Liver (tissue), 8 donors: ENCODE measurements at regions not wholly inside any gene's neighbourhood (a gene's known extent, or its start where the extent isn't known, plus 50 kb on each side); places are given as distances from the start of the nearest gene placed in this dataset.

Experiments used
- DNase-seq: peaks from one replicate; pipeline ENCODE4 v3.0.0-alpha.2; 2017; ENCODE audit warnings: low spot score
- H3K27ac ChIP-seq, 2 donors: one replicate each; pipeline ENCODE4 v1.7.0; 2013; ENCODE audit warnings: inconsistent platforms in 2 of 2, low read length in 2 of 2, control low read depth in 1 of 2, low read depth in 1 of 2, mild to moderate bottlenecking in 1 of 2
- H3K27me3 ChIP-seq, 4 donors: one replicate each; pipeline versions ENCODE4 v1.6.1 to v1.7.0; 2013; ENCODE audit warnings: low read length in 3 of 4, inconsistent platforms in 1 of 4, mild to moderate bottlenecking in 1 of 4, moderate library complexity in 1 of 4; ENCODE audit not compliant: control insufficient read depth in 4 of 4, insufficient read depth in 4 of 4
- H3K36me3 ChIP-seq, 4 donors: one replicate each; pipeline versions ENCODE4 v1.6.1 to v1.7.0; 2013; ENCODE audit warnings: low read length in 3 of 4, mild to moderate bottlenecking in 3 of 4, low read depth in 1 of 4, moderate library complexity in 1 of 4; ENCODE audit not compliant: control insufficient read depth in 4 of 4, insufficient read depth in 3 of 4
- H3K4me1 ChIP-seq, 4 donors: one replicate each; pipeline versions ENCODE4 v1.6.1 to v1.7.0; 2013; ENCODE audit warnings: low read length in 3 of 4, mild to moderate bottlenecking in 3 of 4, moderate library complexity in 1 of 4; ENCODE audit not compliant: control insufficient read depth in 4 of 4, insufficient read depth in 4 of 4
- H3K4me3 ChIP-seq, 3 donors: one replicate each; pipeline versions ENCODE4 v1.6.1 to v1.7.0; 2013; ENCODE audit warnings: low read length in 3 of 3, control low read depth in 1 of 3, low read depth in 1 of 3, mild to moderate bottlenecking in 1 of 3
- H3K9ac ChIP-seq, 2 donors: one replicate each; pipeline ENCODE4 v1.7.0; 2013; ENCODE audit warnings: low read length in 2 of 2, mild to moderate bottlenecking in 2 of 2, moderate library complexity in 2 of 2, control low read depth in 1 of 2, low read depth in 1 of 2
- H3K9me3 ChIP-seq, 4 donors: one replicate each; pipeline versions ENCODE4 v1.6.1 to v1.7.0; 2013; ENCODE audit warnings: low read length in 3 of 4; ENCODE audit not compliant: control insufficient read depth in 4 of 4
- ATF3 ChIP-seq: IDR thresholded peaks from 2 replicates; pipeline ENCODE4 v1.6.1; 2016; ENCODE audit warnings: antibody characterized with exemption
- CTCF ChIP-seq: fragments of 150-350 bp; IDR thresholded peaks from 2 replicates; pipeline ENCODE4 v1.5.1; 2017; ENCODE audit warnings: improper control_type of control experiment, low read depth, low read length; ENCODE audit not compliant: missing input control
- EGR1 ChIP-seq, 2 donors: IDR thresholded peaks; 2 replicates each; pipeline ENCODE4 v1.6.1; 2016 to 2018; ENCODE audit warnings: antibody characterized with exemption in 2 of 2, low read depth in 2 of 2
- FOXA1 ChIP-seq: IDR thresholded peaks from 2 replicates; pipeline ENCODE4 v1.6.1; 2016; ENCODE audit warnings: antibody characterized with exemption
- FOXA2 ChIP-seq: IDR thresholded peaks from 2 replicates; pipeline ENCODE4 v1.6.1; 2016; ENCODE audit warnings: antibody characterized with exemption
- GABPA ChIP-seq, 2 donors: IDR thresholded peaks in 1 of 2; conservative IDR thresholded peaks in 1 of 2; 2 replicates each; pipeline ENCODE4 v1.6.1; 2016; ENCODE audit warnings: antibody characterized with exemption in 2 of 2, mild to moderate bottlenecking in 1 of 2, moderate library complexity in 1 of 2
- HNF4A ChIP-seq, 2 donors: conservative IDR thresholded peaks; 2 replicates each; pipeline ENCODE4 v1.6.1; 2016; ENCODE audit warnings: antibody characterized with exemption in 2 of 2, mild to moderate bottlenecking in 2 of 2
- HNF4G ChIP-seq: IDR thresholded peaks from 2 replicates; pipeline ENCODE4 v1.6.1; 2016; ENCODE audit warnings: antibody characterized with exemption
- JUND ChIP-seq, 2 donors: IDR thresholded peaks; 2 replicates each; pipeline ENCODE4 v1.6.1; 2016; ENCODE audit warnings: antibody characterized with exemption in 2 of 2
- MAX ChIP-seq: IDR thresholded peaks from 2 replicates; pipeline ENCODE4 v1.6.1; 2016; ENCODE audit warnings: antibody characterized with exemption
- NR2F2 ChIP-seq: IDR thresholded peaks from 2 replicates; pipeline ENCODE4 v1.6.1; 2016; ENCODE audit warnings: antibody characterized with exemption
- RAD21 ChIP-seq, 2 donors: IDR thresholded peaks; 2 replicates each; pipeline ENCODE4 v1.6.1; 2016; ENCODE audit warnings: antibody characterized with exemption in 2 of 2, mild to moderate bottlenecking in 2 of 2
- REST ChIP-seq: IDR thresholded peaks from 2 replicates; pipeline ENCODE4 v1.6.1; 2016; ENCODE audit warnings: antibody characterized with exemption, mild to moderate bottlenecking
- RXRA ChIP-seq, 2 donors: IDR thresholded peaks; 2 replicates each; pipeline ENCODE4 v1.6.1; 2017 to 2018; ENCODE audit warnings: antibody characterized with exemption in 2 of 2, mild to moderate bottlenecking in 1 of 2
- SP1 ChIP-seq: IDR thresholded peaks from 2 replicates; pipeline ENCODE4 v1.6.1; 2018; ENCODE audit warnings: antibody characterized with exemption, mild to moderate bottlenecking
- TAF1 ChIP-seq: conservative IDR thresholded peaks from 2 replicates; pipeline ENCODE4 v1.6.1; 2016; ENCODE audit warnings: antibody characterized with exemption, mild to moderate bottlenecking
- YY1 ChIP-seq: IDR thresholded peaks from 2 replicates; pipeline ENCODE4 v1.6.1; 2016; ENCODE audit warnings: antibody characterized with exemption, mild to moderate bottlenecking
- ZBTB33 ChIP-seq: IDR thresholded peaks from 2 replicates; pipeline ENCODE4 v1.6.1; 2016; ENCODE audit warnings: antibody characterized with exemption
- WGBS: extraction: QIAGEN DNeasy Blood & Tissue Kit; methylation state at CpG from one replicate; pipeline ENCODE4 v1.1.7; 2013; 5-methylcytosine and 5-hydroxymethylcytosine counted together
- donor health status: healthy.
- donor health status: healthy.
- donor health status: healthy.
- donor health status: healthy.
- donor health status: healthy.

- H3K9ac ChIP-seq, result no peak overlapping the region
- no peaks in the 10 kb centered on the region for H3K9me3 ChIP-seq
- H3K27ac ChIP-seq, result no peak overlapping the region
- WGBS, result 62% methylated on average over 7 of the region's 7 CpGs
- no peak overlapping the region for H3K4me3 ChIP-seq
- H3K4me1 ChIP-seq, result peaks cover 13 to 48% (median 36%) of the 10 kb centered on the region in 4 donors
- no peaks in the 10 kb centered on the region for H3K27me3 ChIP-seq
- H3K36me3 ChIP-seq, result no peaks in the 10 kb centered on the region
- DNase-seq, result no peak
- TF ChIP-seq ZBTB33 (no peak), YY1 (no peak), SP1 (no peak), HNF4A (conservative IDR thresholded peaks at IDR 0.05) (peak; percentile 60 to 74)
These were observed 220.2 kb downstream of the PTEN start for GRCh38 chr10:88083597-88083989.

- no peak for TF ChIP-seq GABPA (IDR thresholded peaks at IDR 0.05 in 1 of 2, conservative IDR thresholded peaks at IDR 0.05 in 1 of 2)
- TF ChIP-seq ATF3, result no peak
- no peak for TF ChIP-seq HNF4A (conservative IDR thresholded peaks at IDR 0.05)
- TF ChIP-seq MAX, result no peak
- no peak for TF ChIP-seq RXRA (IDR thresholded peaks at IDR 0.05)
- no peak for TF ChIP-seq FOXA1
- no peak for TF ChIP-seq YY1
- TF ChIP-seq HNF4G, result no peak
- no peak for TF ChIP-seq REST
- TF ChIP-seq SP1, result no peak
- no peak for TF ChIP-seq JUND (IDR thresholded peaks at IDR 0.05)
- TF ChIP-seq CTCF, result no peak
- no peak for TF ChIP-seq TAF1
- TF ChIP-seq RAD21 (IDR thresholded peaks at IDR 0.05), result no peak
- TF ChIP-seq ZBTB33, result no peak
- TF ChIP-seq FOXA2, result no peak
- TF ChIP-seq EGR1 (IDR thresholded peaks at IDR 0.05; ENCODE audit: low read depth in 2 of 2), result no peak
- no peak for TF ChIP-seq NR2F2
- Histone ChIP-seq H3K4me1 (peaks cover 12 to 36% (median 24%) of the 10 kb centered on the region in 4 donors), H3K9me3 (no peaks in the 10 kb centered on the region), H3K4me3 (no peak overlapping the region), H3K27me3 (no peaks in the 10 kb centered on the region), H3K9ac (no peak overlapping the region), H3K36me3 (no peaks in the 10 kb centered on the region), H3K27ac (no peak overlapping the region)
- WGBS, result 92% methylated on average over 9 of the region's 9 CpGs
- no peak for DNase-seq
These were observed 222.9 kb downstream of the PTEN start for GRCh38 chr10:88086187-88086960.
